GM19023 (cell line): ENCODE measurements at regions not wholly inside any gene's neighbourhood (a gene's known extent, or its start where the extent isn't known, plus 50 kb on each side); places are given as distances from the start of the nearest gene placed in this dataset.
"Not testable (repeated sequence)": the region's sequence is repeated elsewhere in the genome, so short reads cannot be mapped to it uniquely, and the experiment has no call there.

Source experiments
- ATAC-seq: cut with Tn5 transposase; IDR thresholded peaks from one replicate; pipeline ENCODE4 v1.9.1; 2021; ENCODE audit warnings: mild to moderate bottlenecking, moderate library complexity; ENCODE audit not compliant: unreplicated experiment

- no peak for ATAC-seq
These were observed 109.1 kb downstream of the CRLF2 start for GRCh38 chrX:1103360-1103759.

GRCh38 chrX:1102786-1103185, 109.7 kb downstream of the CRLF2 start:
- ATAC-seq, result no peak

GRCh38 chrX:1102221-1102620, 110.2 kb downstream of the CRLF2 start:
- ATAC-seq, result not testable (repeated sequence)

DNA sequence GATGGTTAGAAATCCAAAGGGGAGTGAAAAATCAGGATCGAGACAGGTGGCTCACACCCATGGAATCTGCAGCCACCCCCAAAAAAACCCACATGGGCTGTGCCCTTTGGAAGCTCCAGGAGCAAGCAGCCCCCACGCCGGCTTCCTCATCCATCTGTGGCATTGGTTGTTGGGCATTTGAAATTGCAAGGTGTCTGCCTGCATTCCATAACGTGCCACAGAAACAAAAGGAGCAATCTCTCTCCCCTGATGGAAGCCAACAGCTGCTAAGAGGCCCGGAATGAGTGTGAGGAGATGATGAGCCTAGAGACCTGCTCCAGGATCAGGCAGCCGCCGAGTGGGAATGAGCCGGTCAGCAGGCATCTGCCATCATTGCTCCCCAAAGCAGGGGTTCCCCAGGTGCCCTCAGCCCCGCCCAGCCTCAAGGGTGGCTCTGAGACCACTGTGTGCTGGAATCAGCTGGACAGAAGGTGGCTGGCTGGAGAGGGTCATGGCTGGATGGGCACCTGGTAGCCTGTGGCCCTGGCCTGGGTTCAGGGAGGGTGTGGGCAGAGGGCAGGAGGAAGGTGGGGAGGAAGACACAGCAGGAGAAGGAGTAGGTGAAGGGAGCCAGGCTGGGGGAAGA, 113.2 kb downstream of the CRLF2 start:
- ATAC-seq, result no peak

- no peak for ATAC-seq
These were observed 115.1 kb downstream of the CRLF2 start for GRCh38 chrX:1097328-1097727.

DNA sequence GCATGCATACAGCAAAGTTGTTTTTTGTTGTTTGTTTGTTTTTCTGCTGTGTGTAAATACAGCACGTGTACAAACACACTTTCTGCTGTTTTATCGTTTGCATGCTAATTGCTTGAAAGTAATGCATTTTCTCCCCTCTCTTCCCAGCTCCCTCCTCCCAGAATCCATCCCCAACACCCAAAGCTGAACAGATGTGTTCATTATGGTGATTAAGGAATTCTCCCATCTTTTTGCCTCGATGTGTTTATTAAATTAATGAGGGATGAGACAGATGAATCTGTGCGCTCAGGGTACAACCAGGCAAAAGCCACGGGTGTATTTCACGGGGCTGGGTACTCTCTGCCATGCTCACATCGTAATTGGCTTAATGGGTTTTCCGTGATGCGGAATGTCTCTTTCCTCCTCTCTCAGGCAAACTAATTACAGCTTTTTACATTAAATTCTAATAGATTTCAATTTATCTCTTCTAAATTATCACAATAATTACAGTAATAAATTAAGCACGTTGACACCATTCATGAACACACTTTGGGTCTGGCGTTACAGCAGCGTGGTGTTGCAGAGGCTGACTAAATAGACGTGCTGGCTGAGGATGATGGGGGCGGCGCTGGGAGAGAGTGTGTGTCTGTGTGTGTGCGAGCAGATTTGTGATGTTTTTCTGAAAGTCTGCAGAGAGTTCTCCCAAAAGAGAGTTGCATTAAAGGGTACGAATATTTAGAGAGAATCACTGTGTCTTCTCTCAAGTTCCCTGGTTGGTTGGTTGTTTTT, 117.7 kb downstream of the CRLF2 start:
- ATAC-seq, result no peak

DNA sequence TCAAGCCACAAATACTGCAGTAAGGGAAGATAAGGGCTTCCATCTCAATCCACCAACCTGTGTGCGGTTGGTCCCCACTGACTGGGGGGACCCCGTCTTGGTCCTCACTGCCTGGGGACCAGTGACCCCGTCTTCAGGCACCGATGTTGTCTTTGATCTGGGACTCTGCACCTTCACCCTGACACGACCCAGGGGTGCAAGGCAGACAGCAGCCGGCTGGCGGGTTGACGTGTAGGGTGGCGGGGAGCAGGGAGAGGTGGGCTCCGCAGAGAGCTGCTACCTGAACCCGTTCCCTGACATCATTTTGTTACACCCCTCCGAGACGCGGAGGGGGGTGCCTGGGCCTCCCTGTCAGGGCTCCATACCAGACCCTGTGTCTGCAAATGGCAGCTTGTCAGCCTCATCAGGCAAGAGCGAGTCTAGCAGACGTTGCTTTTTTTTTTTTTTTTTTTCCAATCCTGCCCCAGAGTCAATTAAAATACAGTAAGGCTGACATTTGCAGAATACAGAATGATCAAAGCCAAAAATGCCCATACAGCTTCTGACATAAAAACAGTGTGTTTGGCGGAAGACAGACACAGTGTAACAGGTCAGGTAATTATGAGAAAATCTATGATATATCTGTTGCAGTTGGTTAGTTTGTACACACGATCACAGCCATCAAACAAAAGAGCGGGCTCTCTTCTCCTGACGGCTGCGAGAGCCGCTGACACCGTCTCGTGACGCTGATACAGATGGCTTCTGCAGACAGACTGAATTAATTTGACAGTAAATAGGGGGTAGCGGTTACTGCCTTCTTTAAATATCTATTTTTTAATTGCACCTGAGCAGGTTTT, 118.6 kb downstream of the CRLF2 start:
- no peak for ATAC-seq

DNA sequence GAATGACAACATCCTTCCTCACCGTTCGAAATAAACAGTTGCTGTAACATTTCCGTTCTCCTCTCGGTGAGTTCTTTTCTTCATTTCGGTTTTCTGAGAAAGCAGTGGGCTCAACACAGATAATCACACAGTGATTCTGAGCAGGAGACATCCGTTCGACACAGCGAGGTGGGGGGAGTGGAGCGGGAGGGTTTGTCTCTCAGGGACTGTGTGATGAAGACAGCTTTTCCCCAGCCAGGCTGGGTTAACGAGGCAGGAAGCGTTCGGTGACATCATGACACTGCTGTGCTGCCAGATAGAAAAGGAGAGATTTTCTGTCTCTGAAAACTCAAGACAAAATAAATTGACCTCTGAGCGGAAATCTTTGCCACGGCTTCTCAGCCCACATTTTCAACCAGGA, 119.3 kb downstream of the CRLF2 start:
- ATAC-seq, result no peak

GRCh38 chrX:1086444-1087409, 125.7 kb downstream of the CRLF2 start:
- ATAC-seq, result no peak

DNA sequence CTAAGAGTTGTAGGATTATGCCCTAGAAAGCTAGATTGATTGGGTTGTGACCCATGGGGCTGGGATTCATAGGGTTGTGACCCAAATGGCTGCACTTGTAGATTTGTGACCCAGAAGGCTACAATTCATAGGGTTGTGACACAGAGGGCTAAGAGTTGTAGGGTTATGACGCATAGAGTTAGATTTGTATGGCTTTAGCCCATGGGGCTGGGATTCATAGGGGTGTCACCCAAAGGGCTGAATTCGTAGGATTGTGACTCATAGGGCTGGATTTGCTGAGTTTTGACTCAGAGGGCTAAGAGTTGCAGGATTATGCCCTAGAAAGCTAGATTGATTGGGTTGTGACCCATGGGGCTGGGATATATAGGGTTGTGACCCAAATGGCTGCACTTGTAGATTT, 126.6 kb downstream of the CRLF2 start:
- not testable (repeated sequence) for ATAC-seq

DNA sequence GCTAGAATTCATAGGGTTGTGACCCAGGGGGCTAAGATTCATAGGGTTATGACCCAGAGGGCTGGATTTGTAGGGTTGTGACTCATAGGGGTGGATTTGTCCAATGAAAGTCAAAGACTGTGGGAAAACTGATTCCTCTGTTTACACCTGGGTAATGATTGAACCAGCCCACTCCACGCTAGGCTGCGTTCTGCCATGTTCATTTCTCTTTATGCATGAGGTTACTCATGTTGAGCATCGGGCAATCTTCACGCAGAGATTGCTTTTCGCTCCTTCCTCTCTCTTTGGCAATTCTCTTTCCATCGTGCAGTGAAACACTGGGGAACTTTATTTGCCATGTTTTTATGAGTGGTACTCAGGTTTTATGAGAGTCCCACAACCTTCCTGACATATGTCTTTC, 127.8 kb downstream of the CRLF2 start:
- ATAC-seq, result no peak

GRCh38 chrX:1076871-1077651, 135.4 kb downstream of the CRLF2 start:
- no peak for ATAC-seq

- no peak for ATAC-seq
These were observed 136.7 kb downstream of the CRLF2 start for GRCh38 chrX:1075741-1076140.

DNA sequence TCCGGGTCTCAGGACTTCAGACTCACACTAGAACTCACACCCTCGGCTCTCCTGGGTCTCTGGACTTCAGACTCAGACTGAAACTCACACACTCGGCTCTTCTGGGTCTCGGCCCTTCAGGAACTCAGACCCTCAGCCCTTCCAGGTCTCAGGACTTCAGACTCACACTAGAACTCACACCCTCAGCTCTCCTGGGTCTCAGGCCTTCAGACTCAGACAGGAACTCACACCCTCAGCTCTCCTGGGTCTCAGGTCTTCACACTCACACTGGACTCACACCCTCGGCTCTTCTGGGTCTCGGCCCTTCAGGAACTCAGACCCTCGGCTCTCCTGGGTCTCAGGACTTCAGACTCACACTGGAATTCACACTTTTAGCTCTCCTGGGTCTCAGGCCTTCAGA, 137.3 kb downstream of the CRLF2 start:
- no peak for ATAC-seq

DNA sequence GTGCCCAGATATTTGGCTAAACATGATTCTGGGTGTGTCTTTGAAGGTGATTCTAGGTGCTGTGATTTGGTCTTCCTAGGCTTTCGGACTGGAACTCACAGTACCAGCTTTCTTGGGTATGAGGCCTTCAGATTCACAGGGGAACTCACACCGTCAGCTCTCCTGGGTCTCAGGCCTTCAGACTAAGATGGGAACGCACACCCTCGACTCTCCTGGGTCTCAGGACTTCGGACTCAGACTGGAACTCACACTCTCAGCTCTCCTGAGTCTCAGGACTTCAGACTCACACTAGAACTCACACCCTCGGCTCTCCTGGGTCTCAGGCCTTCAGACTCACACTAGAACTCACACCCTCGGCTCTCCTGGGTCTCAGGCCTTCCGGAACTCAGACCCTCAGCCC, 137.7 kb downstream of the CRLF2 start:
- no peak for ATAC-seq

GRCh38 chrX:1074172-1074571, 138.3 kb downstream of the CRLF2 start:
- no peak for ATAC-seq

DNA sequence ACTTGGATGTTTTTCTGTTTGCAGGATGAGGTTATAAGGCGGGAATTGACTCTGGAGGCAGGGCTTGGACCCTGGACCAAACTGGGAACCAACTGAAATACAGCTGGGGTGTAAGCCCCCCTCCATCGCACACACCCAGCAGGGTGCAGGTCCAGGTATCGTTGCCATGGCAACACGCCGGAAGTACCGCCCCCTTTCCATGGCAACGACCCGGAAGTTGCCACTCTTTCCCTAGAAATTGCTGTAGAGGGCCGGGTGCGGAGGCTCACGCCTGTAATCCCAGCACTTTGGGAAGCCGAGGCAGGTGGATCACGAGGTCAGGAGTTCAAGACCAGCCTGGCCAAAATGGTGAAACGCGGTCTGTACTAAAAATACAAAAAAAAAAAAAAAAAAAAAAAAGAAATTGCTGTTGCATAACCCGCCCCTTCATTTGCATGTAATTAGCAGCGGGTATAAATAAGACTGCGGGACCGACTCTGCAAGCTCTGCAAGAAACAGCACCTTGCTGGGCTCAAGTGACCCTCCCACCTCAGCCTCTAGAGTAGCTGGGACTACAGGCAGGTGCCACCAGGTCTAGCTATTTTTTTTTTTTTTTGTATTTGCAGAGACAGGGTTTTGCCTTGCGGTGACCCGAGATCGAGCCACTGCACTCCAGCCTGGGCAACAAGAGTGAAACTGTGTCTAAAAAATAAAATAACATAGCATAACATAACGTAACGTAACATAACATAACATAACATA, 139.6 kb downstream of the CRLF2 start:
- ATAC-seq, result no peak

- no peak for ATAC-seq
These were observed 141.1 kb downstream of the CRLF2 start for GRCh38 chrX:1071351-1071750.

DNA sequence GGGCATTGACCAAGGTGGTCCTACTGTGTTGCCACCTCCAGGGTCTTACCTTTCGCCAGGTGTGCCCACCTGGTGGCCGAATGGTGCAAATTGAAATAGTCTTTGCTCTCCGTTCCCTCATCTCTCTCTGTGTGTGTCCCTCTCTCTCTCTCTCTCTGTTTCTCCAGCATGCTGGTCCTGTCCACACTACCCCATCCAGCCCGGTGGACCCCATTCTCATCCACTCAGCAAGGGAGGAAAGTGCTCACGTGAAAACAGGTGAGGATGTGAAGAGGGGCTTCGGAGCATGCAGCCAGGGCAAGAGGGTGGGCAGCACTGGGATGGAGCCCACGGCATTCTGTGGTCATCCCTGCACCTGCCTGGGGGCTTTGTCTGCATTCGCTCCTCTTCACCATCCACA, 150.1 kb downstream of the CRLF2 start:
- ATAC-seq, result no peak
